Body of pancreas (tissue), 4 donors: ENCODE measurements at regions not wholly inside any gene's neighbourhood (a gene's known extent, or its start where the extent isn't known, plus 50 kb on each side); places are given as distances from the start of the nearest gene placed in this dataset.

Experiments used
- POLR2A ChIP-seq, 3 donors: fragments of 450-650 bp; IDR thresholded peaks; one replicate each; pipeline ENCODE4 v1.6.1; 2016; ENCODE audit warnings: antibody characterized with exemption in 3 of 3, mild to moderate bottlenecking in 2 of 3
- TF ChIP-seq, protein P1 (sequence below), 7 experiments: fragments of 450-650 bp in 4 of 7; fragments of 200-600 bp in 3 of 7; sonication (generic) in 3 of 7; IDR thresholded peaks; one replicate each; pipeline ENCODE4 v1.5.1; 2016 to 2019; ENCODE audit warnings: antibody characterized with exemption in 7 of 7

DNA sequence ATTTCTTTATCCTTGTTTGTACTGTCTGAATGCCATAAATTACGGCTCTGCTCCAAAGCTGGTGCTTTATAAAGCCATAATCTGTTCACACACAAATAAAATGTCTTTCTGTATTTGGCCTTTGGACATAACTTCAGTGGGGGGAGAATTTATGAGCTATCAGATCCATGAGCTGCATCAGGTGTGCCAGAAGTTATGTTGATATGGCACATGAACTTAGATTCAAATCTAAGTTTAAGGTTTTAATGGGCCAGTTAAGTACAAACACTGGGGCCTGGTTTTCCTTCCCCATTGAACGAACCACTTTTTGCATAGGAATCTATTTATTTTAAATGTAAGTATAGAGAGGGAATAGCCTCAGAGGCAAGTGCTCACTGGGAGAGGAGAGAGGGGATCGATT, 239.9 kb downstream of the NFKBIZ start:
- TF ChIP-seq, protein P1, sequence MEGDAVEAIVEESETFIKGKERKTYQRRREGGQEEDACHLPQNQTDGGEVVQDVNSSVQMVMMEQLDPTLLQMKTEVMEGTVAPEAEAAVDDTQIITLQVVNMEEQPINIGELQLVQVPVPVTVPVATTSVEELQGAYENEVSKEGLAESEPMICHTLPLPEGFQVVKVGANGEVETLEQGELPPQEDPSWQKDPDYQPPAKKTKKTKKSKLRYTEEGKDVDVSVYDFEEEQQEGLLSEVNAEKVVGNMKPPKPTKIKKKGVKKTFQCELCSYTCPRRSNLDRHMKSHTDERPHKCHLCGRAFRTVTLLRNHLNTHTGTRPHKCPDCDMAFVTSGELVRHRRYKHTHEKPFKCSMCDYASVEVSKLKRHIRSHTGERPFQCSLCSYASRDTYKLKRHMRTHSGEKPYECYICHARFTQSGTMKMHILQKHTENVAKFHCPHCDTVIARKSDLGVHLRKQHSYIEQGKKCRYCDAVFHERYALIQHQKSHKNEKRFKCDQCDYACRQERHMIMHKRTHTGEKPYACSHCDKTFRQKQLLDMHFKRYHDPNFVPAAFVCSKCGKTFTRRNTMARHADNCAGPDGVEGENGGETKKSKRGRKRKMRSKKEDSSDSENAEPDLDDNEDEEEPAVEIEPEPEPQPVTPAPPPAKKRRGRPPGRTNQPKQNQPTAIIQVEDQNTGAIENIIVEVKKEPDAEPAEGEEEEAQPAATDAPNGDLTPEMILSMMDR (IDR thresholded peaks at IDR 0.05), result no peak
- no peak for TF ChIP-seq POLR2A (IDR thresholded peaks at IDR 0.05)
